H1 (cell line): ENCODE measurements at regions not wholly inside any gene's neighbourhood (a gene's known extent, or its start where the extent isn't known, plus 50 kb on each side); places are given as distances from the start of the nearest gene placed in this dataset.

Experiments
- CTCF ChIA-PET: fragments of 300-600 bp; sonication (Branson Sonifier 250); formaldehyde crosslinking; loops from one replicate; lab custom pipeline; 2021; ENCODE audit not compliant: partially characterized antibody; lab: Charles Lee
- POLR2A ChIA-PET: fragments of 300-600 bp; sonication (Branson Sonifier 250); formaldehyde crosslinking; loops from one replicate; lab custom pipeline; 2021; ENCODE audit warnings: inconsistent platforms; ENCODE audit not compliant: partially characterized antibody; lab: Charles Lee
- DNase-seq, 2 experiments: peaks; one replicate each; pipeline versions ENCODE4 v3.0.0 to v3.0.0-alpha.2; 2010 to 2022; ENCODE audit warnings: low spot score in 2 of 2, low read depth in 1 of 2, mixed read lengths in 1 of 2
- FAIRE-seq: peaks from 2 replicates; lab custom pipeline; 2011; peaks lifted over from hg19 to GRCh38; lab: Jason Lieb, UNC
- H2AFZ ChIP-seq: 2 replicates; pipeline ENCODE4 v1.8.1; 2012; ENCODE audit warnings: low read length, inconsistent platforms
- H2AK5ac ChIP-seq: 2 replicates; pipeline ENCODE4 v1.6.1; 2013; ENCODE audit warnings: low read depth, low read length
- H2BK120ac ChIP-seq: replicated peaks from 2 replicates; pipeline ENCODE3; 2013; ENCODE audit warnings: low read depth, low read length, inconsistent platforms
- H2BK12ac ChIP-seq: 2 replicates; pipeline ENCODE4 v1.6.1; 2013; ENCODE audit warnings: low read depth, low read length
- H2BK15ac ChIP-seq: 2 replicates; pipeline ENCODE4 v1.6.1; 2013; ENCODE audit warnings: low read length
- H2BK20ac ChIP-seq: 2 replicates; pipeline ENCODE4 v1.6.1; 2013; ENCODE audit warnings: low read length
- H2BK5ac ChIP-seq: 2 replicates; pipeline ENCODE4 v1.6.1; 2013; ENCODE audit warnings: low read depth, low read length
- H3K14ac ChIP-seq: 2 replicates; pipeline ENCODE4 v1.6.1; 2013; ENCODE audit warnings: inconsistent platforms; ENCODE audit not compliant: insufficient read length
- H3K18ac ChIP-seq: 2 replicates; pipeline ENCODE4 v1.6.1; 2013; ENCODE audit warnings: low read length; ENCODE audit errors: extremely low read depth
- H3K23ac ChIP-seq: 2 replicates; pipeline ENCODE4 v1.6.1; 2013; ENCODE audit warnings: inconsistent platforms; ENCODE audit not compliant: insufficient read length
- H3K23me2 ChIP-seq: 2 replicates; pipeline ENCODE4 v1.6.1; 2013; ENCODE audit warnings: low read depth, low read length
- H3K27ac ChIP-seq: 2 replicates; pipeline ENCODE4 v1.6.1; 2011; ENCODE audit warnings: low read depth, low read length, inconsistent platforms
- H3K27me3 ChIP-seq, 4 experiments: replicated peaks in 1 of 4; 1 replicate in 1 of 4; 2 replicates in 3 of 4; pipeline versions ENCODE4 v1.6.1 to v1.8.1; 2011 to 2013; ENCODE audit warnings: low read length in 3 of 4, mild to moderate bottlenecking in 3 of 4, inconsistent platforms in 2 of 4, mixed read lengths in 2 of 4, moderate library complexity in 1 of 4; ENCODE audit not compliant: control insufficient read depth in 3 of 4, insufficient read depth in 3 of 4; ENCODE audit errors: extremely low read depth in 1 of 4
- H3K36me3 ChIP-seq, 4 experiments: 2 replicates each; pipeline versions ENCODE4 v1.6.1 to v1.8.1; 2011 to 2013; ENCODE audit warnings: mild to moderate bottlenecking in 4 of 4, low read length in 3 of 4, moderate library complexity in 2 of 4, control low read depth in 1 of 4, inconsistent platforms in 1 of 4; ENCODE audit not compliant: insufficient read depth in 4 of 4, control insufficient read depth in 2 of 4
- H3K4ac ChIP-seq: replicated peaks from 2 replicates; pipeline ENCODE3; 2013; ENCODE audit warnings: low read length, low read depth, mixed read lengths, inconsistent platforms; ENCODE audit not compliant: insufficient read length
- H3K4me1 ChIP-seq, 4 experiments: replicated peaks in 1 of 4; 1 replicate in 1 of 4; 2 replicates in 3 of 4; pipeline versions ENCODE4 v1.6.1 to v1.8.1; 2011 to 2013; ENCODE audit warnings: low read length in 3 of 4, inconsistent platforms in 2 of 4, mixed read lengths in 1 of 4; ENCODE audit not compliant: insufficient read depth in 4 of 4, control insufficient read depth in 3 of 4
- H3K4me2 ChIP-seq, 2 experiments: 2 replicates each; pipeline versions ENCODE4 v1.6.1 to v1.8.1; 2011 to 2013; ENCODE audit warnings: low read depth in 2 of 2, low read length in 2 of 2, control low read depth in 1 of 2, inconsistent platforms in 1 of 2, mild to moderate bottlenecking in 1 of 2; ENCODE audit not compliant: insufficient read depth in 1 of 2
- H3K4me3 ChIP-seq, 4 experiments: fragments of 200-600, 300-600 bp in 1 of 4; sonication (generic), shearing (Covaris generic), sonication (Bioruptor Twin) in 1 of 4; 2 replicates each; pipeline versions ENCODE4 v1.5.1 to v1.8.1; 2011 to 2016; ENCODE audit warnings: low read length in 4 of 4, low read depth in 3 of 4, control low read depth in 2 of 4, inconsistent platforms in 2 of 4, mild to moderate bottlenecking in 2 of 4, mixed read lengths in 1 of 4, moderate library complexity in 1 of 4; ENCODE audit not compliant: insufficient read depth in 2 of 4; ENCODE audit errors: extremely low read depth in 1 of 4
- H3K56ac ChIP-seq: replicated peaks from 2 replicates; pipeline ENCODE3; 2013; ENCODE audit warnings: low read depth, mild to moderate bottlenecking, mixed read lengths, low read length, inconsistent platforms; ENCODE audit not compliant: insufficient read length
- H3K79me1 ChIP-seq: 2 replicates; pipeline ENCODE4 v1.6.1; 2013; ENCODE audit warnings: low read depth, low read length, control low read depth
- H3K79me2 ChIP-seq, 2 experiments: 2 replicates each; pipeline versions ENCODE4 v1.6.1 to v1.8.1; 2012 to 2013; ENCODE audit warnings: low read length in 2 of 2, mild to moderate bottlenecking in 2 of 2, inconsistent platforms in 1 of 2; ENCODE audit not compliant: insufficient read depth in 2 of 2, control insufficient read depth in 1 of 2
- H3K9ac ChIP-seq, 4 experiments: replicated peaks in 1 of 4; 1 replicate in 1 of 4; 2 replicates in 3 of 4; pipeline versions ENCODE4 v1.6.1 to v1.8.1; 2011 to 2013; ENCODE audit warnings: low read depth in 3 of 4, low read length in 3 of 4, control low read depth in 2 of 4, mild to moderate bottlenecking in 2 of 4, moderate library complexity in 2 of 4, inconsistent platforms in 1 of 4; ENCODE audit errors: extremely low read depth in 1 of 4
- H3K9me3 ChIP-seq, 2 experiments: 2 replicates each; pipeline versions ENCODE4 v1.6.1 to v1.8.1; 2012 to 2013; ENCODE audit warnings: mild to moderate bottlenecking in 2 of 2, moderate library complexity in 2 of 2, control low read depth in 1 of 2, inconsistent platforms in 1 of 2, low read depth in 1 of 2, low read length in 1 of 2, mixed read lengths in 1 of 2; ENCODE audit not compliant: insufficient read depth in 2 of 2
- H4K20me1 ChIP-seq, 2 experiments: replicated peaks in 1 of 2; 2 replicates each; pipeline versions ENCODE3 to v1.8.1; 2011 to 2013; ENCODE audit warnings: inconsistent platforms in 2 of 2, low read length in 2 of 2, mild to moderate bottlenecking in 1 of 2; ENCODE audit not compliant: insufficient read depth in 2 of 2, control insufficient read depth in 1 of 2
- H4K5ac ChIP-seq: 2 replicates; pipeline ENCODE4 v1.6.1; 2013; ENCODE audit warnings: low read length, low read depth, mixed read lengths, inconsistent platforms; ENCODE audit not compliant: insufficient read length
- H4K8ac ChIP-seq: 2 replicates; pipeline ENCODE4 v1.8.0; 2013; ENCODE audit warnings: mild to moderate bottlenecking, moderate library complexity, low read length, inconsistent platforms; ENCODE audit not compliant: insufficient read depth; ENCODE audit errors: extremely low read depth
- H4K91ac ChIP-seq: replicated peaks from 2 replicates; pipeline ENCODE3; 2013; ENCODE audit warnings: low read length, mixed read lengths, inconsistent platforms; ENCODE audit not compliant: insufficient read length
- CBX5 ChIP-seq: fragments of 300-800, 300-1000 bp; sonication (generic); IDR thresholded peaks from 2 replicates; pipeline ENCODE4 v1.7.1; 2016; ENCODE audit warnings: antibody characterized with exemption, low read length, low read depth
- CTCF ChIP-seq, 3 experiments: IDR thresholded peaks; 1 replicate in 2 of 3; 2 replicates in 1 of 3; pipeline versions ENCODE4 v1.5.1 to v1.6.1; 2011; ENCODE audit warnings: low read length in 3 of 3, mild to moderate bottlenecking in 3 of 3, inconsistent platforms in 2 of 3, low read depth in 1 of 3, moderate library complexity in 1 of 3; ENCODE audit not compliant: insufficient read depth in 1 of 3; ENCODE audit errors: control extremely low read depth in 1 of 3
- HDAC6 ChIP-seq: IDR thresholded peaks from one replicate; pipeline ENCODE4 v1.7.1; 2012; ENCODE audit warnings: low read depth, mild to moderate bottlenecking, inconsistent platforms, low read length, moderate library complexity
- JUND ChIP-seq: IDR thresholded peaks from 2 replicates; pipeline ENCODE4 v1.6.1; 2011; ENCODE audit warnings: mild to moderate bottlenecking, improper control_type of control experiment, low read length
- KDM5A ChIP-seq: fragments of 200-600 bp; IDR thresholded peaks from 2 replicates; pipeline ENCODE4 v1.7.1; 2012; ENCODE audit warnings: mild to moderate bottlenecking, low read length, inconsistent platforms, mixed read lengths
- POLR2A ChIP-seq, 2 experiments: IDR thresholded peaks; 1 replicate in 1 of 2; 2 replicates in 1 of 2; pipeline ENCODE4 v1.6.1; 2011; ENCODE audit warnings: low read depth in 2 of 2, low read length in 2 of 2, mild to moderate bottlenecking in 2 of 2; ENCODE audit errors: control extremely low read depth in 1 of 2
- RFX5 ChIP-seq: IDR thresholded peaks from 2 replicates; pipeline ENCODE4 v1.6.1; 2011; ENCODE audit warnings: low read depth, low read length, improper control_type of control experiment, borderline replicate concordance
- SIX5 ChIP-seq: IDR thresholded peaks from 2 replicates; pipeline ENCODE4 v1.6.1; 2011; ENCODE audit warnings: mild to moderate bottlenecking, low read depth, low read length
- WGBS, 2 experiments: shearing (Covaris generic) in 1 of 2; methylation state at CpG; one replicate each; pipeline versions ENCODE4 v1.1.6 to v1.1.7; 2013 to 2015; ENCODE audit warnings: low lambda C conversion rate in 2 of 2, mixed read lengths in 2 of 2, inconsistent platforms in 1 of 2, low coverage in 1 of 2, missing lambda C conversion rate in 1 of 2; ENCODE audit not compliant: insufficient replicate concordance in 2 of 2, insufficient coverage in 1 of 2, insufficient read length in 1 of 2; ENCODE audit errors: extremely low coverage in 1 of 2, missing lambda C conversion rate in 1 of 2; 5-methylcytosine and 5-hydroxymethylcytosine counted together

- no peak overlapping the region for H2BK12ac ChIP-seq
- H3K4me2 ChIP-seq = no peak overlapping the region
- no peak for TF ChIP-seq HDAC6
- no peak for TF ChIP-seq POLR2A (IDR thresholded peaks at IDR 0.05; ENCODE audit: control extremely low read depth in 1 of 2, low read depth in 2 of 2, low read length in 2 of 2)
- no peak for TF ChIP-seq RFX5
- TF ChIP-seq SIX5 = no peak
- no peak for TF ChIP-seq CTCF (IDR thresholded peaks at IDR 0.05; ENCODE audit: control extremely low read depth in 1 of 3, insufficient read depth in 1 of 3, low read depth in 1 of 3, low read length in 3 of 3)
- no peak for TF ChIP-seq JUND
- no peak for TF ChIP-seq CBX5
- TF ChIP-seq KDM5A = no peak
- H4K91ac ChIP-seq = peak overlapping the region; percentile 19
- WGBS, 2 experiments = 81% methylated on average over 6 of the region's 6 CpGs; no CpG with 5 or more reads in 1 of the 2 experiments
- H3K4me3 ChIP-seq = no peak overlapping the region
- CTCF ChIA-PET = interaction anchor here (1.0 kb wide), 1 partner anchor 33 kb away, joined by 5 read pairs; no protein-coding TSS in a partner anchor
- no peak overlapping the region for H4K8ac ChIP-seq
- POLR2A ChIA-PET = no interaction called here
- no peak overlapping the region for H2AFZ ChIP-seq
- H3K4me1 ChIP-seq = peaks cover 0 to 8% (median 4%) of the 10 kb centered on the region in 4 experiments; a peak in 5 of 7 replicates
- H3K4ac ChIP-seq = no peak overlapping the region
- no peaks in the 10 kb centered on the region for H3K9me3 ChIP-seq
- no peak overlapping the region for H2BK20ac ChIP-seq
- no peak overlapping the region for H3K14ac ChIP-seq
- H3K79me1 ChIP-seq = no peaks in the 10 kb centered on the region
- H3K23ac ChIP-seq = no peak overlapping the region
- DNase-seq (no peak), FAIRE-seq (no peak)
- H3K36me3 ChIP-seq = no peaks in the 10 kb centered on the region
- H3K56ac ChIP-seq = no peak overlapping the region
- no peaks in the 10 kb centered on the region for H3K27me3 ChIP-seq
- no peaks in the 10 kb centered on the region for H4K20me1 ChIP-seq
- no peak overlapping the region for H3K9ac ChIP-seq
- H2AK5ac ChIP-seq = no peak overlapping the region
- no peaks in the 10 kb centered on the region for H3K23me2 ChIP-seq
- H4K5ac ChIP-seq = no peak overlapping the region
- H2BK15ac ChIP-seq = no peak overlapping the region
- H3K27ac ChIP-seq = no peak overlapping the region
- H3K18ac ChIP-seq = no peak overlapping the region
- H3K79me2 ChIP-seq = no peaks in the 10 kb centered on the region
- no peak overlapping the region for H2BK5ac ChIP-seq
- no peak overlapping the region for H2BK120ac ChIP-seq
Observed at GRCh38 chr13:24086642-24087041, 73.9 kb upstream of the SPATA13 start.
